22Rv1 (cell line): ENCODE measurements at regions not wholly inside any gene's neighbourhood (a gene's known extent, or its start where the extent isn't known, plus 50 kb on each side); places are given as distances from the start of the nearest gene placed in this dataset.

Experiments used
- ZFX ChIP-seq: fragments of 450-650 bp; IDR thresholded peaks from 2 replicates; pipeline ENCODE4 v1.6.1; 2017; ENCODE audit warnings: antibody characterized with exemption, borderline replicate concordance
- TF ChIP-seq, protein P1 (sequence below): fragments of 450-650 bp; IDR thresholded peaks from 2 replicates; pipeline ENCODE4 v1.5.1; 2017; ENCODE audit warnings: mild to moderate bottlenecking

DNA sequence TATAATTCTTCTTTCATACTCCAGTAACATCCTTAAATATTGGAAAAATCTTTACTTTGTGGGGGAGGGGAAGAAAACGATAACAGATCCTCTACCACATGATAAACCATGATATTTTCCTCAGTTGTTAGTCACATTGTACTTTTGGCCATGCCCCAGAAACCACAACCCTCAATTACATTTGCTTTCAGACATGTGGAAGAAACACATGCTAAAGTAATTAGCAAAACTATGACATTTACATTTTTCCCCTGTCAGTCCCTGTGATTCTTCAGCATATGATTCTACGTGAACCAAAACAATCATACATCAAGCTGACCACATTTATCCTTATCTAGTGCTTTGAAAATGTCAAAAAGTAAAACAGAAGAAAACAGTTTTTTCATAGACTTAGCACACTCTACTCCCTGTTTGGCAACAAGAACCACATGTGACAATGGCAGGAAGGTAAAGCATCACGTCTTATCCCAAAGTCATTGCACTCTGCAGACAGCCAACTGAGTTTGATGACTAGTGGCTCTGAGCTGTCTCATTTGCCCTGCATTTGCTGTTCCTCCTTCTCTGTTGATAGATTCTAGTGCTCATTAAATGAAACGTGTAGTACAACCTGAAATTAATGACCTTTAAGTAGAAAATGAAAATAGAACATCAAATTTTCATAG is 505.8 kb upstream of the MARCKS start:
- TF ChIP-seq, protein P1, sequence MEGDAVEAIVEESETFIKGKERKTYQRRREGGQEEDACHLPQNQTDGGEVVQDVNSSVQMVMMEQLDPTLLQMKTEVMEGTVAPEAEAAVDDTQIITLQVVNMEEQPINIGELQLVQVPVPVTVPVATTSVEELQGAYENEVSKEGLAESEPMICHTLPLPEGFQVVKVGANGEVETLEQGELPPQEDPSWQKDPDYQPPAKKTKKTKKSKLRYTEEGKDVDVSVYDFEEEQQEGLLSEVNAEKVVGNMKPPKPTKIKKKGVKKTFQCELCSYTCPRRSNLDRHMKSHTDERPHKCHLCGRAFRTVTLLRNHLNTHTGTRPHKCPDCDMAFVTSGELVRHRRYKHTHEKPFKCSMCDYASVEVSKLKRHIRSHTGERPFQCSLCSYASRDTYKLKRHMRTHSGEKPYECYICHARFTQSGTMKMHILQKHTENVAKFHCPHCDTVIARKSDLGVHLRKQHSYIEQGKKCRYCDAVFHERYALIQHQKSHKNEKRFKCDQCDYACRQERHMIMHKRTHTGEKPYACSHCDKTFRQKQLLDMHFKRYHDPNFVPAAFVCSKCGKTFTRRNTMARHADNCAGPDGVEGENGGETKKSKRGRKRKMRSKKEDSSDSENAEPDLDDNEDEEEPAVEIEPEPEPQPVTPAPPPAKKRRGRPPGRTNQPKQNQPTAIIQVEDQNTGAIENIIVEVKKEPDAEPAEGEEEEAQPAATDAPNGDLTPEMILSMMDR = no peak
- TF ChIP-seq ZFX = no peak
